ENCODE measurements at regions not wholly inside any gene's neighbourhood (a gene's known extent, or its start where the extent isn't known, plus 50 kb on each side); places are given as distances from the start of the nearest gene placed in this dataset.
A peak's percentile ranks its signal among the peaks of the same experiment; 100 is the strongest.
"Not testable (repeated sequence)": the region's sequence is repeated elsewhere in the genome, so short reads cannot be mapped to it uniquely, and the experiment has no call there.

GRCh38 chr3:159884661-159885402, 103.8 kb upstream of the IL12A start:
- no peak overlapping the region for H3K4me2 ChIP-seq (ENCODE audit: low read length)
- no peaks in the 10 kb centered on the region for H3K9me2 ChIP-seq (replicated peaks; ENCODE audit: control insufficient read depth, low read length)
- H4K20me1 ChIP-seq (ENCODE audit: control insufficient read depth, insufficient read depth, low read depth, low read length): no peaks in the 10 kb centered on the region
- H3K36me3 ChIP-seq (ENCODE audit: control insufficient read depth, low read length): no peaks in the 10 kb centered on the region
- H3K27ac ChIP-seq (ENCODE audit: low read depth, low read length): no peak overlapping the region
- peaks cover 13% of the 10 kb centered on the region for H3K27me3 ChIP-seq (ENCODE audit: control insufficient read depth, low read length)
- H3K9me3 ChIP-seq (ENCODE audit: control insufficient read depth, insufficient read depth, low read length): no peaks in the 10 kb centered on the region
- TF ChIP-seq CTCF (IDR thresholded peaks at IDR 0.05; ENCODE audit: low read depth, low read length, poor library complexity, severe bottlenecking) (peak; percentile 65), EZH2phosphoT487 (IDR thresholded peaks at IDR 0.05; ENCODE audit: borderline replicate concordance, low read length) (no peak)
- no peaks in the 10 kb centered on the region for H3K79me2 ChIP-seq (ENCODE audit: control insufficient read depth, low read length)
- H3K4me1 ChIP-seq (ENCODE audit: control insufficient read depth, low read length): no peaks in the 10 kb centered on the region
- no peak overlapping the region for H3K4me3 ChIP-seq (ENCODE audit: low read length)
- no peaks in the 10 kb centered on the region for H3F3A ChIP-seq (ENCODE audit: control insufficient read depth, insufficient read depth)

GRCh38 chr3:159886050-159886449, 102.6 kb upstream of the IL12A start:
- Histone ChIP-seq H3F3A (ENCODE audit: control insufficient read depth, insufficient read depth) (no peaks in the 10 kb centered on the region), H3K79me2 (ENCODE audit: control insufficient read depth, low read length) (no peaks in the 10 kb centered on the region), H3K9me2 (replicated peaks; ENCODE audit: control insufficient read depth, low read length) (no peaks in the 10 kb centered on the region), H3K27me3 (ENCODE audit: control insufficient read depth, low read length) (peaks cover 11% of the 10 kb centered on the region), H3K4me3 (ENCODE audit: low read length) (no peak overlapping the region), H3K36me3 (ENCODE audit: control insufficient read depth, low read length) (no peaks in the 10 kb centered on the region), H3K4me2 (ENCODE audit: low read length) (no peak overlapping the region), H3K27ac (ENCODE audit: low read depth, low read length) (no peak overlapping the region), H3K4me1 (ENCODE audit: control insufficient read depth, low read length) (no peaks in the 10 kb centered on the region), H3K9me3 (ENCODE audit: control insufficient read depth, insufficient read depth, low read length) (no peaks in the 10 kb centered on the region), H4K20me1 (ENCODE audit: control insufficient read depth, insufficient read depth, low read depth, low read length) (no peaks in the 10 kb centered on the region)
- TF ChIP-seq EZH2phosphoT487 (IDR thresholded peaks at IDR 0.05; ENCODE audit: borderline replicate concordance, low read length): no peak
- TF ChIP-seq CTCF (IDR thresholded peaks at IDR 0.05; ENCODE audit: low read depth, low read length, poor library complexity, severe bottlenecking): no peak

- H4K20me1 ChIP-seq (ENCODE audit: control insufficient read depth, insufficient read depth, low read depth, low read length); H3K9me2 ChIP-seq (replicated peaks; ENCODE audit: control insufficient read depth, low read length); H3K4me3 ChIP-seq (ENCODE audit: low read length); H3F3A ChIP-seq (ENCODE audit: control insufficient read depth, insufficient read depth); H3K4me1 ChIP-seq (ENCODE audit: control insufficient read depth, low read length); H3K79me2 ChIP-seq (ENCODE audit: control insufficient read depth, low read length); H3K9me3 ChIP-seq (ENCODE audit: control insufficient read depth, insufficient read depth, low read length); H3K4me2 ChIP-seq (ENCODE audit: low read length); H3K36me3 ChIP-seq (ENCODE audit: control insufficient read depth, low read length); H3K27ac ChIP-seq (ENCODE audit: low read depth, low read length): not testable (repeated sequence)
- H3K27me3 ChIP-seq (ENCODE audit: control insufficient read depth, low read length): peaks cover 11% of the 10 kb centered on the region
Observed at GRCh38 chr3:159886530-159886929, 102.1 kb upstream of the IL12A start.

GRCh38 chr3:159887168-159887567, 101.5 kb upstream of the IL12A start:
- no peaks in the 10 kb centered on the region for H3K4me1 ChIP-seq (ENCODE audit: control insufficient read depth, low read length)
- H3K4me3 ChIP-seq (ENCODE audit: low read length): no peak overlapping the region
- H3K27me3 ChIP-seq (ENCODE audit: control insufficient read depth, low read length): peaks cover 9% of the 10 kb centered on the region
- TF ChIP-seq CTCF (IDR thresholded peaks at IDR 0.05; ENCODE audit: low read depth, low read length, poor library complexity, severe bottlenecking) (no peak), EZH2phosphoT487 (IDR thresholded peaks at IDR 0.05; ENCODE audit: borderline replicate concordance, low read length) (no peak)
- no peaks in the 10 kb centered on the region for H3K79me2 ChIP-seq (ENCODE audit: control insufficient read depth, low read length)
- H3K9me2 ChIP-seq (replicated peaks; ENCODE audit: control insufficient read depth, low read length): no peaks in the 10 kb centered on the region
- H3F3A ChIP-seq (ENCODE audit: control insufficient read depth, insufficient read depth): no peaks in the 10 kb centered on the region
- H4K20me1 ChIP-seq (ENCODE audit: control insufficient read depth, insufficient read depth, low read depth, low read length): no peaks in the 10 kb centered on the region
- H3K4me2 ChIP-seq (ENCODE audit: low read length): no peak overlapping the region
- no peaks in the 10 kb centered on the region for H3K9me3 ChIP-seq (ENCODE audit: control insufficient read depth, insufficient read depth, low read length)
- H3K36me3 ChIP-seq (ENCODE audit: control insufficient read depth, low read length): no peaks in the 10 kb centered on the region
- no peak overlapping the region for H3K27ac ChIP-seq (ENCODE audit: low read depth, low read length)

All from DOHH2 (cell line).